ENCODE measurements at regions not wholly inside any gene's neighbourhood (a gene's known extent, or its start where the extent isn't known, plus 50 kb on each side); places are given as distances from the start of the nearest gene placed in this dataset.

DNA sequence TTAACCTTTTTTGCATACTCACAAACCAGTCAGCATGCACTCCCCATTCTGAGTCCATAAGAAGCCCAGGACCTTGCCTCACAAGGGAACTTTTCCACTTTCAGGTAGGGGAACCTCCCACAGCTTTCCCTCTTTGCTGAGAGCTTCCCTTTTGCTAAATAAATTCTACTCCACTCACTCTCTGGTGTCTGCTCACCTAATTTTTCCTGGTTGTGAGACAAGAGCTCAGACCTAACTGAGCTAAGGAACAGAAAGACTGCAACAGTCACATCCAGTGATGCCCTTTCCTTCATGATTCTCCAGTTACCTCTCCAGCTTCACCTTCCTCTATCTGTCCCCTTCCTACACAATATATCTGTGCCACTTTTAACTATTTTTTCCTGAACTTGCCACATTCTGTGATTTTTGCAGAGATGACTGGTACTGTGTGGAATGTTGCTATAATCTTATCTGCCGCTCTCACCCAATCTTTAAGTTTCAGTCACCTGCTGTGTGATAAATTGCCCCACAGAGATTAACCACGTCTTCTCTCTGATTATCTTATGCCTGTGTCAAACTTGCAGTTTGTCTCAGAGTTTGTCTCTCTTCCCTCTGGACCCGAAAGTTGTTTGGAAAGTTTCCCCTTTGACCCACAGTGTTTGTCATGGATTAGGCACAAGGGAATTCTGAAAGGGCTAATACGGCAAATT, 737.1 kb upstream of the FLRT2 start:
- intact Hi-C loops (cut with DNase I), result no loop called here
- H3K36me3 ChIP-seq, result no peaks in the 10 kb centered on the region
- DNase-seq, result no peak
- no peak for FAIRE-seq
- H3K4me1 ChIP-seq, result no peaks in the 10 kb centered on the region
- no peak for ATAC-seq
- WGBS, 2 donors, result 69 to 77% methylated on average over 4 of the region's 4 CpGs
- TF ChIP-seq, protein P1, sequence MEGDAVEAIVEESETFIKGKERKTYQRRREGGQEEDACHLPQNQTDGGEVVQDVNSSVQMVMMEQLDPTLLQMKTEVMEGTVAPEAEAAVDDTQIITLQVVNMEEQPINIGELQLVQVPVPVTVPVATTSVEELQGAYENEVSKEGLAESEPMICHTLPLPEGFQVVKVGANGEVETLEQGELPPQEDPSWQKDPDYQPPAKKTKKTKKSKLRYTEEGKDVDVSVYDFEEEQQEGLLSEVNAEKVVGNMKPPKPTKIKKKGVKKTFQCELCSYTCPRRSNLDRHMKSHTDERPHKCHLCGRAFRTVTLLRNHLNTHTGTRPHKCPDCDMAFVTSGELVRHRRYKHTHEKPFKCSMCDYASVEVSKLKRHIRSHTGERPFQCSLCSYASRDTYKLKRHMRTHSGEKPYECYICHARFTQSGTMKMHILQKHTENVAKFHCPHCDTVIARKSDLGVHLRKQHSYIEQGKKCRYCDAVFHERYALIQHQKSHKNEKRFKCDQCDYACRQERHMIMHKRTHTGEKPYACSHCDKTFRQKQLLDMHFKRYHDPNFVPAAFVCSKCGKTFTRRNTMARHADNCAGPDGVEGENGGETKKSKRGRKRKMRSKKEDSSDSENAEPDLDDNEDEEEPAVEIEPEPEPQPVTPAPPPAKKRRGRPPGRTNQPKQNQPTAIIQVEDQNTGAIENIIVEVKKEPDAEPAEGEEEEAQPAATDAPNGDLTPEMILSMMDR (IDR thresholded peaks at IDR 0.05), result no peak
- no peaks in the 10 kb centered on the region for H3K27me3 ChIP-seq
- no peak overlapping the region for H3K4me3 ChIP-seq
- no peaks in the 10 kb centered on the region for H3K9me3 ChIP-seq
- no peak overlapping the region for H3K27ac ChIP-seq

DNA sequence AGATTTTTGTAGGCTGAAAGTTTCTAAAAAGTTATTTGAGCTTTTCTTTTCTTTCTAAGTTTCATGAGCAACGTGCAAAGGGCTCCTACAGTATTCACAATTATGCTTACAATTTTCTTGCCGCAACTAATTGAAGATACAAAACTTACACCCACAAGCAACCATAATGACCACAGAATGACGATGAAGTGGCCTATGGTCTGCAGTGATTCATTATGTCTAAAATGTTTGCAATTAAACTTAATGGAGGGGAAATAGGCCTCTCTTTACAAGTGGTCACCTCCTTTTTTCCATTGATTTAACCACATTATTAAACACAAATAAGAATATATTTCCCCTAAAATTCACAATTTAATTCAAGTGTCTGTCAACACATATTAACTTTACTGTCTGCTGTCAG, 732.6 kb upstream of the FLRT2 start:
- intact Hi-C loops (cut with DNase I), result no loop called here
- H3K27ac ChIP-seq, result no peak overlapping the region
- no peaks in the 10 kb centered on the region for H3K9me3 ChIP-seq
- DNase-seq, result no peak
- no peaks in the 10 kb centered on the region for H3K4me1 ChIP-seq
- H3K27me3 ChIP-seq, result no peaks in the 10 kb centered on the region
- WGBS, 2 donors, result 92% methylated on average over 3 of the region's 3 CpGs
- TF ChIP-seq, protein P1 (IDR thresholded peaks at IDR 0.05), result no peak
- no peak for FAIRE-seq
- no peaks in the 10 kb centered on the region for H3K36me3 ChIP-seq
- no peak for ATAC-seq
- no peak overlapping the region for H3K4me3 ChIP-seq

DNA sequence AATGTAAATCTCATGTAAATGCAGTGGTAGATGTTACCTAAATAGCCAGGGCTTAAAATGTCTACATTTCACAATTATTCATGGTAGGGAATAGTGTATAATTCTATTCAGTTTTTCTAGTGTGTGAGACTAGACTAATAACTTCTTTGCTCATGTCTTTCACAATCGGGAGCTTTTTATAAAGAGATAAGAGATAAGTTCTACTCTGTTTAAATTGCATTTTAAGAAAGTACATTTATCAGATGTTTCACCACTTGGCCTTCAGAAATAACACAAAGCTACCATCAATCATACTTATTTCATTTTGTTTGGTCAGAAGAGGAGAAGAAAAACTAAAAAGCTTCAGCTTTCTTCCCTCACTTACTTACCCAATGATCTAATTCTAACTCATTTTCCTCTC, 725.5 kb upstream of the FLRT2 start:
- DNase-seq (no peak), ATAC-seq (no peak), FAIRE-seq (no peak)
- Histone ChIP-seq H3K36me3 (no peaks in the 10 kb centered on the region), H3K9me3 (no peaks in the 10 kb centered on the region), H3K4me1 (no peaks in the 10 kb centered on the region), H3K4me3 (no peak overlapping the region), H3K27me3 (no peaks in the 10 kb centered on the region), H3K27ac (no peak overlapping the region)
- 12 to 14% methylated on average over 1 of the region's 1 CpG for WGBS, 2 donors
- intact Hi-C loops (cut with DNase I), result no loop called here
- TF ChIP-seq, protein P1 (IDR thresholded peaks at IDR 0.05), result no peak

DNA sequence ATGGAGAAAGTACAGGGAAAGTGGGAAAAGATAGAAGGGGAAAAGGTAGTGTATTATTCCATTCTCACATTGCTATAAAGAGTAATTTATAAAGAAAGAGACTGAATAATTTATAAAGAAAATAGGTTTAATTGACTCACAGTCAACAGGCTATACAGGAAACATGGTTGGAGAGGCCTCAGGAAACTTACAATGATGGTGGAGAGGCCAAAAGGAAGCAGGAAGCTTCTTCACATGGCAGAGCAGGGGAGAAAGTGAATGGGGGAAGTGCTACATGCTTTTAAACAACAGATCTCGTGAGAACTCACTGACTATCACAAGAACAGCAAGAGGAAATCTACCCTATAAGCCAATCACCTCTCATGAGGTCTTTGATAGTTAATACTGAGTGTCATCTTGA, 725.0 kb upstream of the FLRT2 start:
- Histone ChIP-seq H3K36me3 (no peaks in the 10 kb centered on the region), H3K27ac (no peak overlapping the region), H3K4me3 (no peak overlapping the region), H3K9me3 (no peaks in the 10 kb centered on the region), H3K4me1 (no peaks in the 10 kb centered on the region), H3K27me3 (no peaks in the 10 kb centered on the region)
- FAIRE-seq, result no peak
- 66 to 73% methylated on average over 1 of the region's 1 CpG for WGBS, 2 donors
- intact Hi-C loops (cut with DNase I), result no loop called here
- TF ChIP-seq, protein P1 (IDR thresholded peaks at IDR 0.05), result no peak
- ATAC-seq, result no peak
- no peak for DNase-seq

DNA sequence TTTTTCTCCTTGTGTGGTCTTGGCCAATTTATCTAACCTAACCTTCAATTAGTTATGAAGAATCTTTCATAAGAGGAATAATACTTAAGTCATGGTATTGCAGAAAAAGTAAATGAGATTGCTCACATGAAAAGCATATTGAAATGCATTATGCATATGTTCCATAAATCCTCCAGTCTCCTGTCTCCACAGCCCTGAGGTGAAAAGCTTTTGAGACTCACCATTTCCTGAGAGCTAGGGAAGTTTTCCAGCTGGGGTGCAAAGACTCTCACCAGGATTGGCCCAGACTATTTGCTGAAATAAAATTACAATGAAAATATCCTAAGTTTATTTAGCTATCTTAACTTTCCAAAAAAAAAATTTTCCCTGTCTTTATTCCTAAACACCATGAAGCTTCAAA, 723.8 kb upstream of the FLRT2 start:
- H3K4me1 ChIP-seq, result no peaks in the 10 kb centered on the region
- intact Hi-C loops (cut with DNase I), result no loop called here
- no peaks in the 10 kb centered on the region for H3K9me3 ChIP-seq
- no peak for FAIRE-seq
- DNase-seq, result no peak
- no peak overlapping the region for H3K4me3 ChIP-seq
- ATAC-seq, result no peak
- no peaks in the 10 kb centered on the region for H3K27me3 ChIP-seq
- no peak overlapping the region for H3K27ac ChIP-seq
- no peaks in the 10 kb centered on the region for H3K36me3 ChIP-seq
- TF ChIP-seq, protein P1 (IDR thresholded peaks at IDR 0.05), result no peak
